ENCODE measurements at regions not wholly inside any gene's neighbourhood (a gene's known extent, or its start where the extent isn't known, plus 50 kb on each side); places are given as distances from the start of the nearest gene placed in this dataset.

DNA sequence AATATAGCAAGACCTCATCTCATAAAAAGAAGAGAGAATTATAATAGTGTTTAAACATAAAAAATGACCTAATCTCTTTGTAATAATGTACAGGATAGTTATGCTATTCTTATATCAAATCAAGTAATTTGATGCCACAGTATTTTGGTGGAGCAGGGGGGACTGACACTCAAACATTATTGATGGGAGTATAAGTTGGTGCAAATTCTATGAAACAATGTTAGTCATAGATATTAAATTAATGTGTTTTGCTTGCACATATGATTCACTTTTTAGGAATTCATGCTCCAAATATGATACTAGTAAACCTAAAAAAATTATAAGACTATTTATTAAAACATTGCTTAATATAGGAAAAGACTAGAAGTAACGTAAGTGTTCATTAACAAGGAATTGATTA is 256.1 kb upstream of the SYT4 start:
- TF ChIP-seq EZH2 (IDR thresholded peaks at IDR 0.05; ENCODE audit: borderline replicate concordance, insufficient read depth, low read depth, low read length, poor library complexity, severe bottlenecking): no peak
- TF ChIP-seq, protein P1, sequence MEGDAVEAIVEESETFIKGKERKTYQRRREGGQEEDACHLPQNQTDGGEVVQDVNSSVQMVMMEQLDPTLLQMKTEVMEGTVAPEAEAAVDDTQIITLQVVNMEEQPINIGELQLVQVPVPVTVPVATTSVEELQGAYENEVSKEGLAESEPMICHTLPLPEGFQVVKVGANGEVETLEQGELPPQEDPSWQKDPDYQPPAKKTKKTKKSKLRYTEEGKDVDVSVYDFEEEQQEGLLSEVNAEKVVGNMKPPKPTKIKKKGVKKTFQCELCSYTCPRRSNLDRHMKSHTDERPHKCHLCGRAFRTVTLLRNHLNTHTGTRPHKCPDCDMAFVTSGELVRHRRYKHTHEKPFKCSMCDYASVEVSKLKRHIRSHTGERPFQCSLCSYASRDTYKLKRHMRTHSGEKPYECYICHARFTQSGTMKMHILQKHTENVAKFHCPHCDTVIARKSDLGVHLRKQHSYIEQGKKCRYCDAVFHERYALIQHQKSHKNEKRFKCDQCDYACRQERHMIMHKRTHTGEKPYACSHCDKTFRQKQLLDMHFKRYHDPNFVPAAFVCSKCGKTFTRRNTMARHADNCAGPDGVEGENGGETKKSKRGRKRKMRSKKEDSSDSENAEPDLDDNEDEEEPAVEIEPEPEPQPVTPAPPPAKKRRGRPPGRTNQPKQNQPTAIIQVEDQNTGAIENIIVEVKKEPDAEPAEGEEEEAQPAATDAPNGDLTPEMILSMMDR (IDR thresholded peaks at IDR 0.05): no peak

All from B cell (primary cell).